ENCODE measurements at regions not wholly inside any gene's neighbourhood (a gene's known extent, or its start where the extent isn't known, plus 50 kb on each side); places are given as distances from the start of the nearest gene placed in this dataset.

- H3K27me3 Mint-ChIP-seq = peaks cover 4% of the 10 kb centered on the region
Measured at GRCh38 chr10:128687927-128688549, 561.8 kb upstream of the MKI67 start.

GRCh38 chr10:128689667-128690066, 563.4 kb upstream of the MKI67 start:
- Mint-ChIP-seq H3K9me3 (no peaks in the 10 kb centered on the region), H3K36me3 (ENCODE audit: low read depth) (no peaks in the 10 kb centered on the region), H3K27ac (no peak overlapping the region), H3K4me3 (no peak overlapping the region), H3K27me3 (peaks cover 4% of the 10 kb centered on the region), H3K4me1 (ENCODE audit: low read depth) (no peaks in the 10 kb centered on the region)

More at GRCh38 chr10:128687927-128688549, 561.8 kb upstream of the MKI67 start:
- Mint-ChIP-seq H3K9me3 (no peaks in the 10 kb centered on the region), H3K27ac (no peak overlapping the region), H3K4me1 (ENCODE audit: low read depth) (no peaks in the 10 kb centered on the region), H3K4me3 (no peak overlapping the region), H3K36me3 (ENCODE audit: low read depth) (no peaks in the 10 kb centered on the region)

DNA sequence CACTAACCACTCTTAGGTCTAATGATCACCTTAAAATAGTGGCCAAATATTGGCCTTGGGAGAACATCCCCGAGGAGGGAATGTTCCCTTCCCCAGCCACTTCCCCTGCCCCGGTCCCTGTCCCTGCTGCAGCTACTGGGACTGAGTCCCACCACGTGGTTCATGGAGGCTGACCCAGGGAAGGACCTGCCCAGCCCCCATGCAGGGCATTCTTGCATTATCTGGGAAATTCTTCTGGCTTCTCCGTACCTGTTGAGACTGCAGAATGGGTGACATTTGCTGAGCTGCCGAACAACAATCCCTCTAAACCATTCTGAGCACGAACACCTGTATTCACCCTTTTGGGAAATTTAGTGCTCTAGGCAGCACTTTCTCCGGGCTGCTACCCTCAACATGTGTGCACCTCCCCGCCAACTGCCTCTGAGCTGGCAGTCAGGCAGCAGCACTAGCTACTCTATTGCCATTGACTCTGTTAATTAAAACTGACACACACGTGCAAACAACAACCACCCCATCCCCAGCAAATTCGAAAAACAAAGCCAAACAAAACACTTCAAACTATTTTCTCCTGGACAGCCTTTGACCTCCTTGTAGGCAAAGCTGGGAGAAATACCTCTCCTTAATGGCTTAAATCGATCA, 567.4 kb upstream of the MKI67 start:
- no peaks in the 10 kb centered on the region for H3K36me3 Mint-ChIP-seq (ENCODE audit: low read depth)

GRCh38 chr10:128694168-128694850, 568.1 kb upstream of the MKI67 start:
- peaks cover 4% of the 10 kb centered on the region for H3K27me3 Mint-ChIP-seq
- H3K36me3 Mint-ChIP-seq (ENCODE audit: low read depth) = no peaks in the 10 kb centered on the region

More for the DNA sequence above, 567.4 kb upstream of the MKI67 start:
- H3K4me3 Mint-ChIP-seq = no peak overlapping the region
- H3K27me3 Mint-ChIP-seq = peaks cover 4% of the 10 kb centered on the region
- H3K9me3 Mint-ChIP-seq = no peaks in the 10 kb centered on the region
- no peaks in the 10 kb centered on the region for H3K4me1 Mint-ChIP-seq (ENCODE audit: low read depth)
- no peak overlapping the region for H3K27ac Mint-ChIP-seq

GRCh38 chr10:128694851-128695725, 568.9 kb upstream of the MKI67 start:
- Mint-ChIP-seq H3K27ac (no peak overlapping the region), H3K4me3 (no peak overlapping the region), H3K27me3 (peaks cover 4% of the 10 kb centered on the region)

More at GRCh38 chr10:128694168-128694850, 568.1 kb upstream of the MKI67 start:
- Mint-ChIP-seq H3K9me3 (no peaks in the 10 kb centered on the region), H3K27ac (no peak overlapping the region), H3K4me3 (no peak overlapping the region), H3K4me1 (ENCODE audit: low read depth) (no peaks in the 10 kb centered on the region)

DNA sequence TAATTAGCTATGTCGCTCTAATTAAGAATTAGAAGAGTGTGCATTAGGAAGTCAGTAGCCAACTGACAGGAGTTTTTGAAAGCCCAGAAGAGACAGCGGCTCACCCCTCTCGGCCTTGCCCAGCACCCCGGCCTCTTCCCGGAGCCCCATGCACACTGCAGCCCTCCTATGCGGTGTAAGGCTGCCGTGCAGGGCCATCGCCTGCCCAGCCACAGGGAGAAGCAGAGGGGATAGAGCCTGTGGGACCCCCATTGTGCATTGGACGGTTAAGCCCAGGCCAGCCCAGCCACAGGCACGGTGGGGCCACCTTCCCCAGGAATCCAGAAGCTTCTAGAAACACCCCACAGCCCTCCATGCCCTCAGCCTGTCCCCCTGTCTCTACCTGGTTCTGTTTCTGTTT, 569.7 kb upstream of the MKI67 start:
- Mint-ChIP-seq H3K4me1 (ENCODE audit: low read depth) (no peaks in the 10 kb centered on the region), H3K4me3 (no peak overlapping the region), H3K27me3 (no peaks in the 10 kb centered on the region), H3K9me3 (no peaks in the 10 kb centered on the region), H3K36me3 (ENCODE audit: low read depth) (no peaks in the 10 kb centered on the region), H3K27ac (no peak overlapping the region)

More at GRCh38 chr10:128694851-128695725, 568.9 kb upstream of the MKI67 start:
- H3K36me3 Mint-ChIP-seq (ENCODE audit: low read depth) = no peaks in the 10 kb centered on the region
- no peaks in the 10 kb centered on the region for H3K4me1 Mint-ChIP-seq (ENCODE audit: low read depth)
- no peaks in the 10 kb centered on the region for H3K9me3 Mint-ChIP-seq

- H3K27me3 Mint-ChIP-seq = no peaks in the 10 kb centered on the region
- no peaks in the 10 kb centered on the region for H3K9me3 Mint-ChIP-seq
- no peaks in the 10 kb centered on the region for H3K4me1 Mint-ChIP-seq (ENCODE audit: low read depth)
- no peak overlapping the region for H3K4me3 Mint-ChIP-seq
- no peaks in the 10 kb centered on the region for H3K36me3 Mint-ChIP-seq (ENCODE audit: low read depth)
- H3K27ac Mint-ChIP-seq = no peak overlapping the region
Measured at GRCh38 chr10:128697437-128697836, 571.2 kb upstream of the MKI67 start.

DNA sequence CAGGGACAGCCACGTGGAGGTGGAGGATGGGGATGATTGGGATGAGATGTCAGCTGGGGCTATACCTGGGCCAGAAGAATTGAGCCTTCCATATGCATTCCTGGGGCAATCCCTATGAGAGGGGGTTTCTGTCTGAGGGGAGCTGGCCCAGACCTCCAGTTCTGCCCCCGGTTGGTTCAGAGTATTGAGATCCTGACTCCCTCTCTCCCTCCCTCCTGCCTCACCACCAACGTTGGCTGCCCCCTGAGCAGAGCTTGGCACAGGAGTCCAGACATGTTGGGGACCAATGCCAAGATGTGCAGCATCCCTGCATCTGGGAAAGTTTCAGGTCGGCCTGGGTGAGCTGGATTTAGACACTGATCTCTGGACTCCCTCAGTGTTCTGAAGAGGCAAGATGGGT, 575.2 kb upstream of the MKI67 start:
- no peaks in the 10 kb centered on the region for H3K36me3 Mint-ChIP-seq (ENCODE audit: low read depth)
- no peak overlapping the region for H3K27ac Mint-ChIP-seq
- H3K4me3 Mint-ChIP-seq = no peak overlapping the region
- H3K9me3 Mint-ChIP-seq = no peaks in the 10 kb centered on the region
- H3K27me3 Mint-ChIP-seq = peaks cover 3% of the 10 kb centered on the region
- no peaks in the 10 kb centered on the region for H3K4me1 Mint-ChIP-seq (ENCODE audit: low read depth)

DNA sequence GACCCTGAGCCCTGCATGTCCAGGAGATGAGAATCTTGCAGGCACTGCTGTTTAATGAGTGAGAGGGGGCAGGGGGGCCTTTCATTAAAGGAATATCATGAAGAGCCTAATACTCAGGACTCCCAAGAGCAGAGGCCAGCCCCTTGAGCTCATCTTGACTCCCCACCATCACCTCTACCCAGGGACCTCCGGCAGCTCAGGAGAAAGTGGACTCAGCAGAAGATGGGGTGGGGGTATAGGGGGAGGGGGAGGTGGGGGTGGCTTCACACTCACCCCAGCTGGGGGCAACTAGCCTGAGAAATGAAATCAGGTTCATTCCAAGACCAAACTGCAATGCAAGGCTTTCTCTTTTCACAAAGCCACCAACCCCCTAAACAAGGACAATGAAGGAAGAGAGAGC, 575.6 kb upstream of the MKI67 start:
- Mint-ChIP-seq H3K27ac (no peak overlapping the region), H3K9me3 (no peaks in the 10 kb centered on the region), H3K4me3 (no peak overlapping the region), H3K36me3 (ENCODE audit: low read depth) (no peaks in the 10 kb centered on the region), H3K27me3 (peaks cover 3% of the 10 kb centered on the region), H3K4me1 (ENCODE audit: low read depth) (no peaks in the 10 kb centered on the region)

DNA sequence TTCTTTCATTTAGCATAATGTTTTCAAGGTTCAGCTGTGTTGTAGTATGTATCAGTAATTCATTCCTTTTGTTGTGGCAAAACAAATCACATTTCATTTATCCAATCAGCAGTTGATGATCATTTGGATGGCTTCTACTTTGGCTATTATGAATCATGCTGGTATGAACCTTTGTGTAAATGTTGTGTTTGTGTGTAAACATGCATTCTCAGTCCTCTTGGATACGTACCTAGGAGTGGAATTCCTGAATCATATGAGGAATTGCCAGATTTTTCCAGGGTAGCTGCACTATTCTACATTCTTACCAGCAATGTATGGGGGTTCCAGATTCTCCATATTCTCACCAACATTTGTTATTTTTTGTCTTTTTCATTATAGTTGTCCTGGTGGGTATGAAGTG, 578.5 kb upstream of the MKI67 start:
- H3K4me3 Mint-ChIP-seq = no peak overlapping the region
- peaks cover 8% of the 10 kb centered on the region for H3K27me3 Mint-ChIP-seq
- H3K9me3 Mint-ChIP-seq = no peaks in the 10 kb centered on the region
- H3K36me3 Mint-ChIP-seq (ENCODE audit: low read depth) = no peaks in the 10 kb centered on the region
- H3K27ac Mint-ChIP-seq = no peak overlapping the region
- H3K4me1 Mint-ChIP-seq (ENCODE audit: low read depth) = no peaks in the 10 kb centered on the region

- Mint-ChIP-seq H3K4me1 (ENCODE audit: low read depth) (no peaks in the 10 kb centered on the region), H3K27ac (no peak overlapping the region), H3K36me3 (ENCODE audit: low read depth) (no peaks in the 10 kb centered on the region), H3K4me3 (no peak overlapping the region), H3K9me3 (no peaks in the 10 kb centered on the region), H3K27me3 (peaks cover 11% of the 10 kb centered on the region)
Measured at GRCh38 chr10:128708182-128708581, 582.0 kb upstream of the MKI67 start.

- no peaks in the 10 kb centered on the region for H3K9me3 Mint-ChIP-seq
- H3K27ac Mint-ChIP-seq = no peak overlapping the region
- H3K4me1 Mint-ChIP-seq (ENCODE audit: low read depth) = no peaks in the 10 kb centered on the region
- no peak overlapping the region for H3K4me3 Mint-ChIP-seq
- H3K27me3 Mint-ChIP-seq = peaks cover 13% of the 10 kb centered on the region
- no peaks in the 10 kb centered on the region for H3K36me3 Mint-ChIP-seq (ENCODE audit: low read depth)
Measured at GRCh38 chr10:128709686-128710085, 583.5 kb upstream of the MKI67 start.

DNA sequence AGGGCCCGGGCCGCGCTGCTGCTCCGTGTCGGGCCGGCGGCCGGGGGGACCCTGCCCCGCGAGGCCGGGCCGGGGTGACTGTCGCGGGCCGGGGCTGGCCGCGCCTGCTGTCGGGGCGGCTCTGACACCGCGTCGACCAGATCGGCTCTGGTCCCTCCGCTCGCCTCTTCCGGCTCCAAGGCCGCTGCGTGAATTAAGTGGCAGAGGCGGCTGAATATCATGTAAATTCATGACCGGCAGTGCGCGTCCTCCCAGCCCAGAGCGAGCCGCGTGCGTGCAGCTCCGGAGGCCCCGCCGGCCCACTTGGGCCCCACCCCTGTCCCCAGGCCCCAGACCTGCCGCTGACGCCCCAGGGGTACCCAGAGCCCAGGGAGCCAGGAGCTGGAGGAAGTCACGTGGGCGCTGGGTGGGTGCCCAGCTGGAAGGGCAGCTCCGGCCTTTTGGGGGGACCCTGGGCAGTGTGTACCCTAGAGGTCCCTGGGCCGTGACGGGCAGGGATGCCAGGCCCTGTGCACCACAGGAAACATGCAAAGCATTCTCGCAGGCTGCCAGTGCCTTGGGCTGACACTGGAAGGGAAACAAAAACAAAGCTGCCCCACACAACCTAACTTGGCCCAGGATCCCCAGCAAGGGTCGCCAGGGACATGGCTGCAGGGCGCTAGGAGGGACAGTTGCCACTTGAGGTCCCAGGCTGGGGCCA, 584.0 kb upstream of the MKI67 start:
- peaks cover 12% of the 10 kb centered on the region for H3K27me3 Mint-ChIP-seq
- H3K4me3 Mint-ChIP-seq = no peak overlapping the region
- H3K27ac Mint-ChIP-seq = no peak overlapping the region
- H3K36me3 Mint-ChIP-seq (ENCODE audit: low read depth) = no peaks in the 10 kb centered on the region
- no peaks in the 10 kb centered on the region for H3K9me3 Mint-ChIP-seq
- H3K4me1 Mint-ChIP-seq (ENCODE audit: low read depth) = no peaks in the 10 kb centered on the region

GRCh38 chr10:128710798-128711183, 584.6 kb upstream of the MKI67 start:
- peaks cover 10% of the 10 kb centered on the region for H3K27me3 Mint-ChIP-seq
- no peaks in the 10 kb centered on the region for H3K36me3 Mint-ChIP-seq (ENCODE audit: low read depth)

More at GRCh38 chr10:128710798-128711183, 584.6 kb upstream of the MKI67 start:
- H3K9me3 Mint-ChIP-seq = no peaks in the 10 kb centered on the region
- no peak overlapping the region for H3K27ac Mint-ChIP-seq
- H3K4me3 Mint-ChIP-seq = no peak overlapping the region
- no peaks in the 10 kb centered on the region for H3K4me1 Mint-ChIP-seq (ENCODE audit: low read depth)

Data from stimulated activated naive CD8-positive, alpha-beta T cell treated with anti-CD3 and anti-CD28 coated beads, Interleukin-15, Interleukin-2, amounts not matched to agents 100 ng/mL and 50 ng/mL, for 24 hours (primary cell).